ENCODE measurements at regions not wholly inside any gene's neighbourhood (a gene's known extent, or its start where the extent isn't known, plus 50 kb on each side); places are given as distances from the start of the nearest gene placed in this dataset.

DNA sequence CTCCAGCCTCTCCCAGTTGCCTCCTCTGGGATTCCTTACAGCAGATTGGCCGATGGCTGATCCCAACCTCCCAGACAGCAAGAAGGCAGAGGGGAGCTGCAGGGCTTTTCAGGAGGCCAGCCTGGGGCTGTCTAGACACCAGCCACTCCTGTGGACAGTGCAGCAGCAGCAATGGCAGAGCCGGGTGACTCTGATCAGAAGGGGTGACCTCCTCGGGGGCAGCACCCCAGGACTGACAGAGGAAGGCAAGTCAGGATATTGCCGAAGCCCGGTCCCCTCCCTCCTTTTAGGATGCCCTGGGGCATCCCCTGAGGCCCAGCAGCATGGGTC is 84.5 kb downstream of the INHBB start:
- no peaks in the 10 kb centered on the region for H3K4me1 ChIP-seq
- no peaks in the 10 kb centered on the region for H3K9me3 ChIP-seq
- intact Hi-C loops (cut with DNase I): loop anchor here in 1 of 10 donors (10.0 kb wide), 1 partner anchor 244 kb away; no protein-coding TSS in a partner anchor
- no peak overlapping the region for H3K4me3 ChIP-seq
- no peak overlapping the region for H3K27ac ChIP-seq
- no peak for ATAC-seq
- no peaks in the 10 kb centered on the region for H3K36me3 ChIP-seq
- H3K27me3 ChIP-seq: peaks cover 0 to 15% (median 0%) of the 10 kb centered on the region in 9 donors
- 53 to 80% (median 72%) methylated on average over 3 to 5 of the region's 5 CpGs for WGBS, 4 donors
- DNase-seq: no peak
- TF ChIP-seq CTCF (IDR thresholded peaks at IDR 0.05) (no peak), POLR2A (IDR thresholded peaks at IDR 0.05) (no peak)

GRCh38 chr2:120430957-120431356 is 85.0 kb downstream of the INHBB start:
- H3K27ac ChIP-seq: no peak overlapping the region
- no peak for TF ChIP-seq POLR2A (IDR thresholded peaks at IDR 0.05)
- TF ChIP-seq CTCF (IDR thresholded peaks at IDR 0.05): no peak
- peaks cover 0 to 15% (median 0%) of the 10 kb centered on the region in 9 donors for H3K27me3 ChIP-seq
- no peak for DNase-seq
- intact Hi-C loops (cut with DNase I): loop anchor here in 1 of 10 donors (10.0 kb wide), 1 partner anchor 244 kb away; no protein-coding TSS in a partner anchor
- no peaks in the 10 kb centered on the region for H3K36me3 ChIP-seq
- H3K9me3 ChIP-seq: no peaks in the 10 kb centered on the region
- no peak overlapping the region for H3K4me3 ChIP-seq
- WGBS, 4 donors: 74 to 91% (median 85%) methylated on average over 5 to 6 of the region's 6 CpGs
- no peak for ATAC-seq
- no peaks in the 10 kb centered on the region for H3K4me1 ChIP-seq

GRCh38 chr2:120431386-120432292 is 85.7 kb downstream of the INHBB start:
- H3K4me1 ChIP-seq: no peaks in the 10 kb centered on the region
- peaks cover 0 to 15% (median 0%) of the 10 kb centered on the region in 9 donors for H3K27me3 ChIP-seq
- H3K9me3 ChIP-seq: no peaks in the 10 kb centered on the region
- H3K36me3 ChIP-seq: no peaks in the 10 kb centered on the region
- no peak overlapping the region for H3K4me3 ChIP-seq
- no peak overlapping the region for H3K27ac ChIP-seq
- intact Hi-C loops (cut with DNase I): loop anchor here in 1 of 10 donors (10.0 kb wide), 1 partner anchor 243 kb away; no protein-coding TSS in a partner anchor
- ATAC-seq: no peak
- DNase-seq: no peak
- 86 to 92% (median 89%) methylated on average over 18 to 20 of the region's 20 CpGs for WGBS, 4 donors
- TF ChIP-seq POLR2A (IDR thresholded peaks at IDR 0.05) (no peak), CTCF (IDR thresholded peaks at IDR 0.05) (no peak)

- TF ChIP-seq CTCF (IDR thresholded peaks at IDR 0.05) (no peak), POLR2A (IDR thresholded peaks at IDR 0.05) (no peak)
- no peaks in the 10 kb centered on the region for H3K9me3 ChIP-seq
- no peak for DNase-seq
- H3K4me1 ChIP-seq: no peaks in the 10 kb centered on the region
- no peak overlapping the region for H3K4me3 ChIP-seq
- intact Hi-C loops (cut with DNase I): loop anchor here in 1 of 10 donors (10.0 kb wide), 1 partner anchor 242 kb away; no protein-coding TSS in a partner anchor
- peaks cover 0 to 15% (median 0%) of the 10 kb centered on the region in 9 donors for H3K27me3 ChIP-seq
- ATAC-seq: no peak
- no peak overlapping the region for H3K27ac ChIP-seq
- no peaks in the 10 kb centered on the region for H3K36me3 ChIP-seq
- 89 to 93% (median 91%) methylated on average over 20 to 24 of the region's 24 CpGs for WGBS, 4 donors
These were observed 86.5 kb downstream of the INHBB start for GRCh38 chr2:120432293-120432975.

Data from heart left ventricle (tissue), 16 donors.